Keratinocyte (primary cell): ENCODE measurements at regions not wholly inside any gene's neighbourhood (a gene's known extent, or its start where the extent isn't known, plus 50 kb on each side); places are given as distances from the start of the nearest gene placed in this dataset.

Experiments used
- DNase-seq: peaks from one replicate; pipeline ENCODE4 v3.0.0-alpha.2; 2011; ENCODE audit warnings: low read depth, missing footprints, low spot score
- FAIRE-seq: peaks from 2 replicates; lab custom pipeline; 2011; peaks lifted over from hg19 to GRCh38; lab: Jason Lieb, UNC
- H2AFZ ChIP-seq: 2 replicates; pipeline ENCODE4 v1.6.0; 2012; ENCODE audit warnings: low read length, control low read depth, inconsistent platforms; ENCODE audit not compliant: control insufficient read depth
- H3K27ac ChIP-seq: 2 replicates; pipeline ENCODE4 v1.5.1; 2011; ENCODE audit warnings: low read length; ENCODE audit not compliant: control insufficient read depth, insufficient read depth
- H3K27me3 ChIP-seq: 3 replicates; pipeline ENCODE4 v1.6.0; 2011; ENCODE audit warnings: low read length; ENCODE audit not compliant: control insufficient read depth, insufficient read depth; ENCODE audit errors: extremely low read depth
- H3K36me3 ChIP-seq, 2 experiments: 2 replicates in 1 of 2; 3 replicates in 1 of 2; pipeline ENCODE4 v1.5.1; 2011; ENCODE audit warnings: low read length in 2 of 2, mild to moderate bottlenecking in 1 of 2; ENCODE audit not compliant: control insufficient read depth in 2 of 2, insufficient read depth in 2 of 2; ENCODE audit errors: extremely low read depth in 1 of 2
- H3K4me1 ChIP-seq: 3 replicates; pipeline ENCODE4 v1.5.1; 2011; ENCODE audit warnings: low read length; ENCODE audit not compliant: control insufficient read depth, insufficient read depth; ENCODE audit errors: extremely low read depth
- H3K4me2 ChIP-seq: 3 replicates; pipeline ENCODE4 v1.6.0; 2011; ENCODE audit warnings: low read depth, low read length; ENCODE audit not compliant: control insufficient read depth, insufficient read depth; ENCODE audit errors: extremely low read depth
- H3K4me3 ChIP-seq, 3 experiments: fragments of 200-600 bp in 1 of 3; sonication (generic) in 1 of 3; 2 replicates in 2 of 3; 3 replicates in 1 of 3; pipeline ENCODE4 v1.5.1; 2011 to 2016; ENCODE audit warnings: low read length in 3 of 3, mild to moderate bottlenecking in 3 of 3, control low read depth in 2 of 3, inconsistent platforms in 1 of 3, low read depth in 1 of 3, mixed read lengths in 1 of 3, mixed run types in 1 of 3, moderate library complexity in 1 of 3; ENCODE audit not compliant: control insufficient read depth in 2 of 3, insufficient read depth in 2 of 3; ENCODE audit errors: extremely low read depth in 1 of 3
- H3K79me2 ChIP-seq: 2 replicates; pipeline ENCODE4 v1.6.0; 2012; ENCODE audit warnings: low read length; ENCODE audit not compliant: control insufficient read depth, insufficient read depth
- H3K9ac ChIP-seq: 3 replicates; pipeline ENCODE4 v1.6.0; 2011; ENCODE audit warnings: low read length; ENCODE audit not compliant: control insufficient read depth, insufficient read depth; ENCODE audit errors: extremely low read depth
- H3K9me1 ChIP-seq: 3 replicates; pipeline ENCODE4 v1.6.0; 2011; ENCODE audit warnings: low read length; ENCODE audit not compliant: control insufficient read depth, insufficient read depth; ENCODE audit errors: extremely low read depth
- H3K9me3 ChIP-seq: 2 replicates; pipeline ENCODE4 v1.5.1; 2012; ENCODE audit warnings: low read depth, low read length; ENCODE audit not compliant: control insufficient read depth
- H4K20me1 ChIP-seq: 3 replicates; pipeline ENCODE4 v1.6.0; 2011; ENCODE audit warnings: low read length; ENCODE audit not compliant: control insufficient read depth, insufficient read depth; ENCODE audit errors: extremely low read depth
- CTCF ChIP-seq, 3 experiments: IDR thresholded peaks in 1 of 3; conservative IDR thresholded peaks in 1 of 3; optimal IDR thresholded peaks in 1 of 3; 2 replicates in 2 of 3; 3 replicates in 1 of 3; pipeline versions ENCODE3 to v1.5.1; 2011; ENCODE audit warnings: low read length in 3 of 3, mild to moderate bottlenecking in 3 of 3, moderate library complexity in 2 of 3, control low read depth in 1 of 3, inconsistent platforms in 1 of 3; ENCODE audit not compliant: insufficient read depth in 2 of 3; ENCODE audit errors: extremely low read depth in 1 of 3
- EZH2 ChIP-seq: IDR thresholded peaks from one replicate; pipeline ENCODE4 v1.6.1; 2012; ENCODE audit warnings: inconsistent platforms, mild to moderate bottlenecking, low read length, moderate library complexity
- dilution Hi-C: fragments of 300-500 bp; cut with MboI; formaldehyde crosslinking; loops from one replicate; pipeline ENCODE4 v1.7.0; 2020; ENCODE audit warnings: low sequenced_read_pairs; ENCODE audit not compliant: extremely low pct_ligation_motif_present

DNA sequence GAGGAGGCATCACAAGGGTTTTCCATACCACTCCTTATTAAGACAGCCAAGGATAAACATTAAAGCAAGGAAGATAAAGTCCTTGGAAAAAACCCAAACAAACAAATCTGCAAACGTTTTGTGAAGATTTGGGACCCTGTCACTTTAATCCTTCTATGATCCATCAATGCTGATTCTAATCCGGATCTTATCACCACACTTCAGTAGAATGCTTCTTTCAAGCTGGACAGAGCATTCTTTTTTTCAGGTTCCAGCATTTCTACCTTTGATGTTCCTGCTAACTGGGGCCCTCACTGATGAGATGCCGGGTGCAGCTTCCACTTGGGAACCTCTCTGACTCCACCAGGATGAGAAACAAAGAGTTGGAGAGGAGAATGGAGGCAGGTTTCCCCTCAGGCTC lies 132.8 kb upstream of the SHB start:
- DNase-seq: no peak
- Histone ChIP-seq H3K9me1 (no peaks in the 10 kb centered on the region), H3K79me2 (no peaks in the 10 kb centered on the region), H3K27ac (no peak overlapping the region), H3K4me3 (no peak overlapping the region), H3K27me3 (no peaks in the 10 kb centered on the region), H3K9me3 (no peaks in the 10 kb centered on the region), H4K20me1 (no peaks in the 10 kb centered on the region), H3K4me2 (no peak overlapping the region), H3K9ac (no peak overlapping the region), H2AFZ (no peak overlapping the region), H3K4me1 (peaks cover 13% of the 10 kb centered on the region), H3K36me3 (no peaks in the 10 kb centered on the region)
- TF ChIP-seq CTCF (optimal IDR thresholded peaks at IDR 0.05 in 1 of 3, IDR thresholded peaks at IDR 0.05 in 1 of 3, conservative IDR thresholded peaks at IDR 0.05 in 1 of 3; ENCODE audit: extremely low read depth in 1 of 3, insufficient read depth in 2 of 3, low read length in 3 of 3) (no peak), EZH2 (no peak)
- dilution Hi-C loops: no loop called here
- no peak for FAIRE-seq

DNA sequence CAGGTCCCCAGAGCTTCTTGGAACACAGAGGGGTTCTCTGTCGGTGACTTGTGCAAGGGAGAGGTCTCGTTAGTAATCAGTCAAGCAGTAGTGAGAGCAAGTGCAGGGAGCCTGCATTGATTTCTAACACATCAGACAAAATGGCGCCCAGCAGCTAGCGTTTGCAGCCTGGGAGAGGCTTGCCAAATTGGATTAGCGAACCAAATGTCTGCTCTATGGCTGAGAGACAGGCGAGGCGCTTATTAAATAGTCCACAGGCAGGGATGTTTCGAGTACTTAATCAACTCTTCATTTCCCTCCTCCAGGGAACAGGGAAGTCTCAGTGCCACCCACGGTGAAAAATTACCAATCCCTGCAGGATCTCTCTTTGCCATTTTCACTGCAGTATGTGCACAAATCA lies 131.4 kb upstream of the SHB start:
- Histone ChIP-seq H3K27ac (no peak overlapping the region), H3K4me2 (no peak overlapping the region), H3K4me3 (no peak overlapping the region), H3K9me1 (no peaks in the 10 kb centered on the region), H3K4me1 (peaks cover 19% of the 10 kb centered on the region), H4K20me1 (no peaks in the 10 kb centered on the region), H2AFZ (no peak overlapping the region), H3K9ac (no peak overlapping the region), H3K79me2 (no peaks in the 10 kb centered on the region), H3K9me3 (no peaks in the 10 kb centered on the region), H3K27me3 (no peaks in the 10 kb centered on the region), H3K36me3 (no peaks in the 10 kb centered on the region)
- FAIRE-seq: no peak
- dilution Hi-C loops: no loop called here
- DNase-seq: no peak
- TF ChIP-seq EZH2: no peak
- TF ChIP-seq CTCF (optimal IDR thresholded peaks at IDR 0.05 in 1 of 3, IDR thresholded peaks at IDR 0.05 in 1 of 3, conservative IDR thresholded peaks at IDR 0.05 in 1 of 3; ENCODE audit: extremely low read depth in 1 of 3, insufficient read depth in 2 of 3, low read length in 3 of 3): no peak
